NCI-H524 treated with DMSO at 0.1 percent for 48 hours (cell line): ENCODE measurements at regions not wholly inside any gene's neighbourhood (a gene's known extent, or its start where the extent isn't known, plus 50 kb on each side); places are given as distances from the start of the nearest gene placed in this dataset.
"Not testable (repeated sequence)": the region's sequence is repeated elsewhere in the genome, so short reads cannot be mapped to it uniquely, and the experiment has no call there.

Experiments used
- DNase-seq: peaks from one replicate; lab custom pipeline; 2025; lab: John Stamatoyannopoulos, UW

DNA sequence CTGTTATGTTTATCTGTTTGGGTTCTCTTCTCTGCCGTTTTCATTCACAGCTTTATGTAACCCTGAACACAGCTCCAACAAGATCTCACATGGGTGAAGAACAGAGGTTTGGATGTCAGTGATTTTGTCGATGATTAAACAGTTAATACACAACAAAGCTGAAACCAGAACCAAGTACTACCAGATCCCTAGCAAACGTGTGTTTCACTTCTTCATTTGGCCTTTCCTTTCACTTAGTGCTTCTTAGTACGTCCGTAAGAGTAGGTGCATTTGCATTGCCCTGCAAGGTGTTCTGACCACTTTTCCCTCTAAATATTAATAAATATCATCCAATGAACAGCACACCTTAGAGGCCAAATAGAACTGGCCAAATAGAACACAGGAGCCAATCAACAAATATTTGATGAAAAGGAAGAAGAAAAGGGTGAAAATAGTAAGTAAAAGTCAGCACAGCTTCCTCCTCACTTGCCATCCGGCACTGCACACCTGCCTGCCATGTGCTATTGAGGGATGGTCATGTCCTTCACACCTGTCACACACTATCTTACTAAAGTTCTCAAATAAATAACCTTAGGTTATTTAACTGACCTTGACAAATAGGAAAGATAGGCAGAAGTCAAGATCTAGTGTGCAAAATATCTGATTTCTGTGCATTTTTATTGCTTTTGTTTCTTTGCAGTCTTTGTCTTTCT lies 252.6 kb upstream of the ANKRD30A start:
- DNase-seq, result no peak

DNA sequence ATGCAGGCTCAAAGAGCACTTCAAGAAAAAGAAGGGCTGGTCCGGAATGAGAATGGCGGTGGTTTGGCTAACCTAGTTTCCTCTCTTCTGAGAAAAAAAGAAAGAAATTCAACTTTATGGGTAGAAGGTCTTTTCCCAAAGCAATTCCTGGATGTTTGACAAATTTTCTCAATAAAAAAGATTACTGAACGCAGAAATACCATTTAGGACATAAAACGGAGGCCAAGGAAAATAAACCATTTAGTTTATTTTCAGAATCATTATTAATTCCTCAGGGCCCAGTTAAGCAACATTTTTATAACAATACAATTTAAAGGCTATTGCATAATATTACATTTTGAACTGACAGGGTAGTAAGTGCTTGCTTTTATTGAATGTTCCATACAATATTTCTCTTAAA lies 284.6 kb upstream of the ANKRD30A start:
- DNase-seq, result no peak

DNA sequence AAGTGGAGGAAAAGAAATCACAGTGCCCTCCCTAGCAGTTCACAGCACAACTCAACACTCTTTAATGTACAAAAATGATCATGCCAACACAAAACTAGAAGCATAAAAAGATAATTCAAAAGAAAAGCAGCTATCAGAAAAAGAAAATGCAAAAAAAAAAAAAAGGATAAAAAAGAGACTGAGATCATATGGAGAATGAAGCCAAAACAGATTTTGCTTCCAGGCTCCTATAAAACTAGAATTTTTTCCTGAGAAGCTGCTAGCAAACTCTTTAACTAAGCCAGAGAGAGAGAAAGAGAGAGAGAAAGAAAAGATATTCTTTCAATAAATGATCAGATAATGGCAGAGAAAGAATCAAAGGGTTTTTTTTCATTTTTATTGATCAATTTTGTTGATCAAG lies 288.0 kb upstream of the ANKRD30A start:
- no peak for DNase-seq

DNA sequence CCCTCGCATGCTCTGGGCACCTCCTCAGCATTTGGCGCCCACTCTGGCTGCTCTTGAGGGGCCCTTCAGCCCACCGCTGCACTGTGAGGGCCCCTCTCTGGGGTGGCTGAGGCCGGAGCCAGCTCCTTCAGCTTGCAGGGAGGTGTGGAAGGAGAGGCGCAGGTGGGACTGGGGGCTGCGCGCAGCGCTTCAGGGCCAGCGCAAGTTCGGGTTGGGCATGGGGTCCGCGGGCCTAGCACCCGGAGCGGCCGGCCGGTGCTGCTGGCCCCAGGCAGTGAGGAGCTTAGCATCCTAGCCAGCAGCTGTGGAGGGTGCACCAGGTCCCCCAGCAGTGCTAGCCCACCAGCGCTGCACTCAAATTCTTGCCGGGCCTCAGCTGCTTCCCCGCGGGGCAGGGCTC lies 305.6 kb upstream of the ANKRD30A start:
- DNase-seq, result no peak

DNA sequence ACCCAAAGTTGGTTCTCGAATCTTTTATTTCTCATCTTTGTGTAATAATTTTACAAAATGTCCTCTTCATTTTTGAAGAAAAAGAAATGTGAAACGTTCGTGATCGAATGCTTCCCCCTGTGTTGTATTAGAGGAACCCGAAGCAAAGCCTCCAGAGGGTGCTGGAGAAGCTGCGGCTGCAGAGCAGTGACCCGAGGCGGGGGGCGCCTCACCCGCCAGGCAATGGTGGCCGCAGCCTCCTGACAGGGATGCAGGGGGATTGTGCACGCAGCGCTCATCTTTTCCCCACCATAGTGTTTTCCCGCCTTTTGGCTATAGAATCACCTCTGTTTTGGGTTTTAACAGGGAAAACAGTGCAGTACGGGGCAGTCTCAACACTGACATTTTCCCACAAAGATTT lies 307.5 kb upstream of the ANKRD30A start:
- DNase-seq, result no peak

DNA sequence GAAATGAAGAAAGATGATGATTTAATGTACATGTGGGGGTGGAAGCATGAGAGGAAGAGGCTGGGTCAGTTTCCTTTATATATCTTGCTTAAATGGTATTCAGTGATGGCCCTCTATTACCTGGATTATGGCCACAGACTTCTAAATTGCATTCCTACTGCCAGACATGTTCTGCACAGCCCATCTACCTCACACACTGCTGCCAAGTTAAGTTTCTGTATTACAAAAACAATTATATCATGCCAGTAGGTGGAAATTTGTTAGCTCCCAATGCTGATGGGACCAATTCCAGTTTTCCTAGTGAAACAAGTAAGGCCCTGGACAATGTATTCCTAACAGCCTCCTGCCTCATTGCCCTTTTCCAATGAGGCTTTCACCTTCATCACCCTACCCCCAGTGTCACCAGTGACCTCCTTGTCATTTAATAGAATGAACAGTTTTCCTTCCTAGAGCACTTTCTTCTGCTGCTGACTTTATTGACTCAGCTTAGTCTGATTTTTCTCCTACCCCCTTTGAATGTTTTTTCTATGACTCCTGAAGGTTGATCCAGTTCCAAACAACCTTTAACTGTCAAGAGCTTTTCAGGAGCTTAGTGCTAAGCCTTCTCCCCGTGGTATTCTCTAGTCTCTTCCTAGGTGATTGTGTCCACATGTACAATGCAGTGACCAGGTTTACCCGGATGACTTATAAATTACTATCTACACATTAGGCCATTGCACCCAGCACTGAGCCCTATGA lies 316.6 kb upstream of the ANKRD30A start:
- DNase-seq, result no peak

DNA sequence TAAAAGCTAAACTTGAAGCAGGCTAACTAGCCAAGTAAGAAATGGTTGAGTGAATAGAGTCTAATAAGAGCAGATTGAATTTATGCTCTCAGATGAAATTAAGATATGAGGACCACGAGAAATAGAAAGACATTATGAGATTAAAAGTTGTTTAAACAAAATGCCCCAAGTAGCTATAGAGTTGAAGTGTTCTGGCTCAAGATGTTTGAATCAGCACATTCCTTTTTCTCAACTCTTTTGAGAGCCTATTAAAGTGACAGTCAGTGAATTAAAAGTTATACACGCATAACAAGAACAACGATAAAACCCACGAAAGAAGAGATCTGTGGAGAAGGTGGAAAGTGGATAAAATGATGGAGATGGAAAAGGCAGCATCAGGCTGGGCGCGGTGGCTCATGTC lies 322.2 kb upstream of the ANKRD30A start:
- no peak for DNase-seq

DNA sequence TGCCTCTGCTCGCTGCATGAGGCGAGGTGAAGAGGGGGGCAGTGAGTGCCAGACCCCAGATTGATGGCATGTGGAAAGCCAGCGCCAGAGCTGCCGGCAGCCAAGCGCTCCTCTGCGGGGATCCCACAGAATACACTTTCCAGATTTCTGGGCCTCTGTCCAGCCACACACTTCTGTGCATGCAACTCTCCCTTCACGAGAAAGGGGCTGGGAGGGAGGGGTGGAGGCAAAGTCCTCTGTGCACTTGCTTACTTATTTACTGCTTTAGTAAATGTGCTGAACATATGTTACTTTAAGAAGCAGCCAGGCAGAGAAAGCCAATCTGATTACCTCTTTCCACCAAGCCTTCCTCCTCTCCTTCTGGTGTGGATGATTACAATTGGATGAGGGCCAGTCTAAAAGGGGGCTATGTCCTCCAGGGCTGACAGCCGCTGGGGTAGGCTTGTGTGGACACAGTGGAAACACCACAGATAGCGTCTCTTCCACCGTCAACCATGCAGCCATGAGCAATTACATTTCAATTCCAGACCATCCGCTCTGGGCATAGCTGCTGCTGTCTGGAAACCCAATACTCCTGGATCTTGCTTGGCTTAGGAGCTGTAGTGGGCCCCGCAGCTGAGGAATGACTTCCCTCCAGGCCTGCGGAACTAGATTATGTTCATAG lies 322.8 kb upstream of the ANKRD30A start:
- DNase-seq, result peak; percentile 63

DNA sequence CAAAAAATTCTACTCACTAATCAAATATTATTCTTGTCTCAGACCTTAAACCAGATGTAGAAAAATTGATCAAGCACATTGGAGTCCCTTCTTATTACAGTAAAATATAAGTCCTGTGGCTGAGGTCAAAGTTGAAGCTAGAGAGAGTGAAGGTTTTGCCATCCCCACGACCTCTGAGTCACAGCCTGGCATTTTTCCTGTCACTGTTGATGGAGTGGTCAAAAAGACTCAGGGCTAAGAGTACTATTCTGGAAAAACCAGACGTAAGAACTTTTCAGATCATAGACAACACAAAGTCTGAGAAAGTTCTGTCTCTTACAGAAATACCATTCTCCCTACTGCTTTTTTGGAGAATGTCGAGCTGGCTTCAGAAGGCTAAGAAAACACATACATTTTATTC lies 323.7 kb upstream of the ANKRD30A start:
- no peak for DNase-seq

DNA sequence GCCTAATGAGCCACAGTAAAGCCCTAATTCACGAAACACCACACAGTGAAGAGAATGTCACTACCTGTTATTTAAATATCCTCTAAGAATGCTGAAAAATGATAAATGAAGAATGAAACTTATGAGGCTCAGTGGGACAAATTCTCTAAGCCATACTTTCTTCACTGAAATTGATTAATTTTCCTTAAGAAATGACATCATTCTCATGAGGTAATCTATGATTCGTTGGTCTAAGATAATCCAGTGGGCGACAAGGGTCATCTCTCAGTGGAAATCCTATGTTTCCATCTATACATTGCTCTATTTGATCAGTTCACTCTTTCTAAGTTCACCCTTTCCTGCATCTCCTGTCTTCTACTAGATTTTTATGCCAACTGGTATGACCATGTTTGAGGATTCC lies 330.4 kb upstream of the ANKRD30A start:
- DNase-seq, result no peak

DNA sequence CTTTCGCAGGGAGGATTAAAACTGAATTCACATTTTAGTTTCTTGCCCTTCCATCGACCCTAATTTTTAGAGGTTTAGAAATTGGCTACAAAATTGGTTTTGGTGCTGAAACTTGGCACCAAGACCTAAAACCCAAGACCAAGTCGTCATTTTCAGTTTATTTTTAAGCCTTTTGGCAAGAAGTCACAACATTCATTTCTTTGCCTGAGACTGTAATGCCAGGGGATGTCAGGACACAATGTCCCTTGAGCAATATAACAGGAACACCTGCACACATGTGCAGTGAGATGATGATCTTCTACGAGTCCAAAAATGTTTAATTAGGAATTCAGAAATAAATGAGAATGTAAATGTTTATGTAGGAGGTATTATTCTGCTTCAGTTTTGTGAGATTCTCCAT lies 335.4 kb upstream of the ANKRD30A start:
- no peak for DNase-seq

DNA sequence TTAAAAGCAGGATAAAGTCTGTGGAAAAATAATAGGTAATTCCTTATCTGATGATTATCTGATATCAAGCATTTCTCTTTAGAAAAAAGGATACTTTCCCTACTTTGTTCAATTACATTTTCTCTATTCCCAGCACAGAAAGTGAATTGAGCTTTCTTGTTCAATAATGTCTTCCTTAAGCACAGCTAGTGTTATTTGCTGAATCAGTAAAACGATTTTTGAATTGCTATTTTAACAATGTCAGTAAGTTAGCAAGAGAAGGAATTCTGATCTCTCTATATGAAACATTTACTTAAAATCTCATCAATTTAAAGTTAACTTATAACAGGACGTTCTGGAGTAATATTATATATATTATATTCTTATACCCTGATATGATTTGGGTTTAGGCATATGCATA lies 337.2 kb upstream of the ANKRD30A start:
- DNase-seq, result no peak

DNA sequence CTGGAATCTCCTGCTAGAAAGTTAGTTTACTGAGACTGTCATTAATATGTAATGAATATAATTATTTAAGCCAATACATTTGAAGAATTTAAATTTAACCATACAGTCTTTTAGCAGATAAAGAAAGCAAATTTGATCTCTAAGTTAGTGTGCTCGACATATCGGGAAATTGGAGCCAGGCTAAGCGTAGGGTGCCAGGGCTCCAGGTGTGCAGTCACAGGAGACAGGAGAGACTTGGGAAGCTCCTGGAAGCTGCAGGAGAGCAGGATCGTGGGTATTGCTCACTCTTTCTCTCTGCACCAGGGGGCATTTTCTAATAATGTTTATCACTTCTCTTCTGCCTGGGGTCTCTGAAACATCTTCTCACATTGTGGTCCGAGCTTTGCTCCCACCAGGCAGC lies 342.0 kb upstream of the ANKRD30A start:
- no peak for DNase-seq

DNA sequence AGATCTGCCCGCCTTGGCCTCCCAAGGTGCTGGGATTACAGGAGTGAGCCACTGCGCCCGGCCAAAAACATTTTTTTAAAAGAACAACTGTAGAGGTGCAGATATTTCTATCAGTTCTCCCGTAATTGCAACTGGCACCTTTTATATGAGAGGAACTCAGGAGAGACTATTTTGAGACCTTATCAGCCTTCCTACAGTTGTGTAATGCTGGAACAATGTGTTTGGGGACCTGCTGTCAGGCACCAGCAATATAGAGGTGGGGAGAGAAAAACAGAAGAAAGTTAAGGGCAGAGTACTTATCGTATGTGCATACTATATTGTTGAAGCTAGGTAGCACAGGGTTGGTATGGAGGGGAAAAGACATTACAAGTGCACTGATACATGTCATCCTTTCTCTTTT lies 343.8 kb upstream of the ANKRD30A start:
- DNase-seq, result no peak

DNA sequence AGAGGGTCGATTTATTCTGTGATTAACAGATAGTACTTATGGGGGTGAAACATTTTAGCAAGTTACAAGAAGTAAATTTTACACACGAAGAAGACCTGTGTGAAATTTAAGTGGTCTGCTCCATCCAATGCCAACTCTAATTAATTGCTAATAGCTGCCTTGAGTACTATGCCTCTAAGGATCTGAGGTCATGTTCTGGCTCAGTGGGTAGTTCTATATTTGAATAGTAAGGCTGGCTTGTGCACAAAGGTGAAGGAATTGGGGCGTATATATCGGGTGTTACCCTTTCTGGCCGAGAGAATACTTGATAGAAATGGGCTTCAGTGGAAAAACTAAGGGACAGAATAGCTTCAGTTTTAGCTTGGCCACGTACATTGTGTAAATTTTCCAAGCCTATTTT lies 345.2 kb upstream of the ANKRD30A start:
- no peak for DNase-seq

DNA sequence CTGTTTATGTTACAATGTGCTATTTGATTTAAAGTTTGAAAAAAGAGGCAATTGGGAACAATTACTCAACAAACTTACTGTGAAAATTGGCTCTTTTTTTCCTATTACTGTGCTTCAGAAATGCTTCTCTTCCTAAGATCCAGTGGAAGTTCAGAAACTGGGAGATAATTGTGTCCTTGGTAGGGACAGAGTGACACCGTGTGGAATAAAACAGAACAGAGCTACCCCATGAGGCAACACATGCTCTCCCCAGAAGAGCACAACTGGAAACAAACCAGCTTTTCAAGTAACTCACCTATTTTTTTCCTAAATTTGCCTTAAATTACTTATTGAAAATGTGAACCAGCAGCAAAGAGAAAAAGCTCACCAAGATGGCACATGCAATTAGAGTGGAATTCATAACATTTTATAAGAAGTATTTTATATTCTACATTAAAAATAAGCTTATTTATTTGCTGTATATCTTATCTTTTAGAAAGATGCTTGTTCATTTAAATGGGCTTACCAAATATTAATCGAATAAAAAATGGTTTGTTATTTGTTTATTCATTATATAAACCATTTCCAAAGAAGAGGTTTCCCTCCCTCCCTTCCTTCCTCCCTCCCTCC lies 346.1 kb upstream of the ANKRD30A start:
- no peak for DNase-seq

DNA sequence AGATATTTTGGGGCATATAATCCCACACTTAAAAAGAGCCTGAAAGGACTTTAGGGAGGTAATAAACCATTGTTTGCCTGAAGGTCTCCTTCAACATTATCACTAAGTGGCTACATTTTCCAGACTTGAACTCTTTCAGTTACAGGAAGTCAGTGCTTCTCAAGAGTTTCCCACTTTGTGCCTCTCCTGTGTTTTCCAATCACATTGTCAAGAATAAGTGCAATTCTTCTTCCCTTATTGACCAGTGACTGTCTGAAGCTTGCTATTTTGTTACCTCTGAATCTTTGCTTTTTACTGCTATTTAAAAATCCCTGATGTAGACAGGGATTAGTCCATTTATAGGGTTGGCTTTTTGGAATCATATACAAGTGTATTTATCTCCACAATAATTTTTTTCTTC lies 346.7 kb upstream of the ANKRD30A start:
- no peak for DNase-seq

DNA sequence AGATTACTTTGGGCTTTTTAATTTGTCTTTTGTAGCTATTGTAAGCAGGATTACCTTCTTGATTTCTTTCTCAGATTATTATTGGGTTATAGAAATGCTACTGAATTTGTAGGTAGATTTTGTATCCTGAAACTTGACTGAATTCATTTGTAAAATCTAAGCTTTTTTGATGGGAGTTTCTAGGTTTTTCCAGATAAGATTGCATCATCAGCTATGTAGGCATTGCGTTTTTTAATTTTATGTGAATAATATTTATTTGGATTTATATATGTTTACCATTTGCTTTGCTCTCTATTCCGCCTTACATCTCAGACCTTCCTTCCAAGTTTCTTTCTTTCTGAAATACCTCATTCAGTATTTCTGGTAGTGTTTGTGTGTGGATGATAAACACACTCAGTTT lies 351.7 kb upstream of the ANKRD30A start:
- no peak for DNase-seq

DNA sequence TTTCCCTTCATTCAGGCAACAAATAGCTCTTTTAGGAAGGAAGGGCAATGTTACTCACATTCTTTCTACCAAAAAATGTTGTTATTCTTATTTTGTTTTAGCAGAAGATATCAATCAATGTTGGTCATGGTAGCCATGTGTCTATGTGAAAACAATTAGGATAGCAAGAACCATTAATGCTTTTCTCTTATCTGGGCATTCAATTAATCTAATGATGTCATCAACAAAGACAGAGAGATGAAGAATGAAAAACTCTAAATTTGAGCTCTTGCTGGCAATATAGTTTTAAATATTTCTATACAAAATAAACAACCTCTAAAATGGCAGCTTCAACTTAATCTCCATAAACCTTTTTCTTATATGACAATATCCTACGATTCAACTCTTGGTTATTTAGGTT lies 353.7 kb upstream of the ANKRD30A start:
- DNase-seq, result no peak

DNA sequence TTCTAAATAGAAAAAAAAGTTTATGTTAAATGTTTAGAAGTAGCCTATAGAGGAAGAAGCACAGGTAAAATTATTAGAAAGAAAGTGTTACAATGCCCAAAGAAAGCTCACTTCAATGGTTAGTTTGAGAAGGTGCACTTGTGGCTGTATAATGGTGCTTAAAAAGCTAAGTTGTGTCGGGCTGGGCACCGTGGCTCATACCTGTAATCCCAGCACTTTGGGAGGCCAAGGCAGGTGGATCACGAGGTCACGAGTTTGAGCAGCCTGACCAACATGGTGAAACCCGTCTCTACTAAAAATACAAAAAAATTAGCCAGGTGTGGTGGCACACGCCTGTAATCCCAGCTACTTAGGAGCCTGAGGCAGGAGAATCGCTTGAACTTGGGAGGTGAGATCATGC lies 355.7 kb upstream of the ANKRD30A start:
- DNase-seq, result not testable (repeated sequence)

DNA sequence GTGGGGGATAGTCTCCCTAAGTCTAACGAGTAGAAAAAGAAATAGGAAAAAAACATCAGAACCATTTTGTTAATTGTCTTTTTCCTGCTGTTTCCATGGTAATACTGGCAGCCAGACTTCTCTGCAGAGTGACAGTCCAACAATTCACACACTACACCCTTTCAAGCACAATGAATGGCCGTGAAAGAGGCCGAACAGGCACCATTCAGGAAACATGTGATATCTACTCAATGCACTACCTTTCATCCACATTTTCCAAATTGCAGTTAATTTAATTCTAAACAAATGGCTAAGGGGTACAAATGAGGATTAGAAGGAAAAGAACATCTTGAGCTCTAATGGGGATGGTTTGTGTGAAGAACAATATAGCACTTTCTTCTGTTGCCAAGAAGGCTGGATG lies 358.5 kb upstream of the ANKRD30A start:
- DNase-seq, result no peak

DNA sequence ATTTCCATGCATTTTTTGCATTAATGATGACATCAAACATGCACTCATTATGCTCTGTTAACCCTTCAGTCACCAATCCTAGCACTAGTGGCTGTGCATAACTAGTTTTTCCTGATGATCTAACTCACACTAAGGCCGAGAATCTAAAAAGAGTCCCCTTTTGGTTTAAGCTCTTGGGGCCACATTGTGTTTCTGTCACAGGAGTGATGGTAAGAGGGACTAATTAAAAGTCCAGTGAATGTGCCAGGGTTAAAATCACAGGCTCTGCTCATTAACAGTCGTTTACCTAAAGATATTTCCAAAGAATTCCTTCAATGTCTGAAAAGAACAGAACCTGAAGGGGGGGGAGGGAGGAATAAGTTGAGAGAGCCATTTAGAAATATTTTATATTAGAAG lies 359.0 kb upstream of the ANKRD30A start:
- no peak for DNase-seq

DNA sequence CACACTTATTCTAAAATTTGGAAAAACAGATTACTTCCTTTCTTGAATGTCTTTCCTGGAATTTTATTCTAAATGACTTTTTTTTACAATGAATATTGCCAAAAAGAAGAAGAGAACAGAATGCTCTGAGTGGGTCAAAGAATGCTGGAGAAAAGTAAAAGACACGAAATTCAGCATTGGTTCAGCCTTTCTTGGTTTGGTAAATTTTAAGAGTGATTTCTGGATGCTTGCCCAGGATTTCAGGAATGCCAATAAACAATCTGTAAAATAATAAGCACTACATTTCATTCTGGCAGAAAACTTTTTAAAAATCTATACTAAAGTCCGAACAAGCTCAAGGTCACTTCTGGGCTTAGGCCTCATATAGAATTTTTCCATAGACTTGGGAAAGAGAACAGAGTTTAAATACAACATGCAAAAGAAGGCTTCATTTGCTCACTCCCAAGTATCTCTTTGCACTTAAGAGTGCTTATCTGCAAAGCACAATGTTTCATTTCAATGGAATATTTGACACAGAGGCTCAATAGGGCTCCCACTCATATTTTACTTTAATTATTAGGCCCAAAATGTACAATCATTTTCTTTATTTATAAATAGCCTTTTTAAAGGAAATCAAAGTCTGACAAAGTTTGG lies 359.5 kb upstream of the ANKRD30A start:
- no peak for DNase-seq
